OCI-LY3 (cell line): ENCODE measurements at regions not wholly inside any gene's neighbourhood (a gene's known extent, or its start where the extent isn't known, plus 50 kb on each side); places are given as distances from the start of the nearest gene placed in this dataset.

Source experiments
- H2AFZ ChIP-seq: fragments of 200-600, 300-600 bp; shearing (Covaris generic); 2 replicates; pipeline ENCODE4 v1.6.0; 2014; ENCODE audit warnings: antibody characterized with exemption, low read depth, low read length
- H3K27ac ChIP-seq: fragments of 200-600, 300-600 bp; sonication (generic); 2 replicates; pipeline ENCODE4 v1.5.1; 2014; ENCODE audit warnings: mild to moderate bottlenecking, low read length, moderate library complexity, mixed read lengths
- H3K27me3 ChIP-seq: fragments of 200-600, 300-600 bp; sonication (generic); 2 replicates; pipeline ENCODE4 v1.6.1; 2014; ENCODE audit warnings: low read depth, low read length, mixed read lengths
- H3K36me3 ChIP-seq: fragments of 200-600, 300-600 bp; sonication (generic); replicated peaks from 2 replicates; pipeline ENCODE3; 2014; ENCODE audit warnings: low read depth, low read length, mixed read lengths
- H3K4me1 ChIP-seq: fragments of 300-600, 200-600 bp; sonication (generic); 2 replicates; pipeline ENCODE4 v1.6.1; 2014; ENCODE audit warnings: low read length, mixed read lengths
- H3K4me2 ChIP-seq: fragments of 200-600, 300-600 bp; sonication (generic); 2 replicates; pipeline ENCODE4 v1.6.1; 2014; ENCODE audit warnings: low read length, mixed read lengths
- H3K4me3 ChIP-seq: fragments of 300-600, 200-600 bp; sonication (generic); 2 replicates; pipeline ENCODE4 v1.5.1; 2014; ENCODE audit warnings: antibody characterized with exemption, mild to moderate bottlenecking, low read length, moderate library complexity
- H3K79me2 ChIP-seq: fragments of 300-600, 200-600 bp; shearing (Covaris generic); 2 replicates; pipeline ENCODE4 v1.6.1; 2014; ENCODE audit warnings: mild to moderate bottlenecking, low read length, mixed read lengths
- H3K9ac ChIP-seq: fragments of 300-600, 200-600 bp; shearing (Covaris generic); 2 replicates; pipeline ENCODE4 v1.6.0; 2014; ENCODE audit warnings: mild to moderate bottlenecking, low read length, moderate library complexity
- H3K9me3 ChIP-seq: fragments of 200-600, 300-600 bp; shearing (Covaris generic); 2 replicates; pipeline ENCODE4 v1.6.1; 2014; ENCODE audit warnings: low read length, mixed read lengths; ENCODE audit not compliant: insufficient read depth
- H4K20me1 ChIP-seq: fragments of 200-600, 300-600 bp; sonication (generic); 2 replicates; pipeline ENCODE4 v1.6.1; 2016; ENCODE audit warnings: low read length, mixed read lengths; ENCODE audit not compliant: insufficient read depth
- EZH2phosphoT487 ChIP-seq: fragments of 200-600 bp; shearing (Covaris generic); IDR thresholded peaks from 2 replicates; pipeline ENCODE4 v1.6.1; 2018; ENCODE audit warnings: antibody characterized with exemption, mixed run types, low read depth
- TF ChIP-seq, protein P1 (sequence below): fragments of 200-600, 300-600 bp; sonication (generic); IDR thresholded peaks from 2 replicates; pipeline ENCODE4 v1.5.1; 2014; ENCODE audit warnings: antibody characterized with exemption, low read length, low read depth

DNA sequence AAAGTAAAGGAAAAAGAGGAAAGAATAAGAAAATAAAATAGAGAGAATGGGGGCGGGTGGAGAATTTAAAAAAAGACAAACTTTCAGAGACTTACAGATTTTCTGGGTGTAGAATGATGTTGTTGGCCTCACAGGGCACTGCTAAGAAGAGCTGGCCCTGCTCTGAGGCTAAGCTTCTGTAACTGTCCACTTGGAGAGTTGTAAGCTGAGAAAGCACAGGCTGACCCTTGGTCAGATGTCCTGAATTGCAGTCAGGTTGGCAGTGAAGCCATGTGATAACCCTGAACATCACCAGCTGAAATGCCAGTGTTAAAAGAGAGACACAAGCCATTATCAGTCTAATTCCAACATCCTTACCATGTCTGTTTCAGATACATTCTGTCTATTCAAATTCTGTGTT lies 272.1 kb upstream of the SORCS1 start:
- 0 out of 2 replicates have a peak overlapping the region, but pooled peaks have one; percentile 67 for H3K4me2 ChIP-seq
- H3K79me2 ChIP-seq: no peaks in the 10 kb centered on the region; the same call in 1 of the 2 replicates
- H3K27me3 ChIP-seq: no peaks in the 10 kb centered on the region
- TF ChIP-seq EZH2phosphoT487: no peak
- TF ChIP-seq, protein P1, sequence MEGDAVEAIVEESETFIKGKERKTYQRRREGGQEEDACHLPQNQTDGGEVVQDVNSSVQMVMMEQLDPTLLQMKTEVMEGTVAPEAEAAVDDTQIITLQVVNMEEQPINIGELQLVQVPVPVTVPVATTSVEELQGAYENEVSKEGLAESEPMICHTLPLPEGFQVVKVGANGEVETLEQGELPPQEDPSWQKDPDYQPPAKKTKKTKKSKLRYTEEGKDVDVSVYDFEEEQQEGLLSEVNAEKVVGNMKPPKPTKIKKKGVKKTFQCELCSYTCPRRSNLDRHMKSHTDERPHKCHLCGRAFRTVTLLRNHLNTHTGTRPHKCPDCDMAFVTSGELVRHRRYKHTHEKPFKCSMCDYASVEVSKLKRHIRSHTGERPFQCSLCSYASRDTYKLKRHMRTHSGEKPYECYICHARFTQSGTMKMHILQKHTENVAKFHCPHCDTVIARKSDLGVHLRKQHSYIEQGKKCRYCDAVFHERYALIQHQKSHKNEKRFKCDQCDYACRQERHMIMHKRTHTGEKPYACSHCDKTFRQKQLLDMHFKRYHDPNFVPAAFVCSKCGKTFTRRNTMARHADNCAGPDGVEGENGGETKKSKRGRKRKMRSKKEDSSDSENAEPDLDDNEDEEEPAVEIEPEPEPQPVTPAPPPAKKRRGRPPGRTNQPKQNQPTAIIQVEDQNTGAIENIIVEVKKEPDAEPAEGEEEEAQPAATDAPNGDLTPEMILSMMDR: no peak
- H3K9me3 ChIP-seq: no peaks in the 10 kb centered on the region
- no peak overlapping the region for H3K4me3 ChIP-seq
- H4K20me1 ChIP-seq: no peaks in the 10 kb centered on the region
- H3K9ac ChIP-seq: peak overlapping the region; percentile 93
- peaks cover 91% of the 10 kb centered on the region for H3K4me1 ChIP-seq
- peak overlapping the region; percentile 36; the same call in 1 of the 2 replicates for H2AFZ ChIP-seq
- peaks cover 8% of the 10 kb centered on the region for H3K36me3 ChIP-seq
- H3K27ac ChIP-seq: peak overlapping the region; percentile 97

DNA sequence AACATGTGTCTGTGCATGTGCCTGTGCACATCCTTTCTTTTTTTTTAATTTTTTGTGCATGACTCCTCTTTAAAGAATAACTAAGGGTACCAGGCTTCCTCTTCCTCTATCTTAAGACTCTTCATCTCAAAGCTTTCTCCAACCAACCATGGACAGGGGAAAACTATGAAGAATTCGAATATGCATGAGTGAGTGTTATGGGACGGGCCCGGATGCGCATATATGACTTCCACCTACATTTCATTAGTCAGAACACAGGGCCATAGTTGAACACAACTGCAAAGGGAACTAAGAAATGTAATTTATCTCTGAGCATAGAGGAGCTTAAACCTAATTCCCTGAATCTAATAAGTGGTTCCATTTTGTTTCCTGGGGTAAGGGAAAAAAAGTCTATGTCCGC lies 270.3 kb upstream of the SORCS1 start:
- no peak for TF ChIP-seq EZH2phosphoT487
- TF ChIP-seq, protein P1: no peak
- Histone ChIP-seq H3K9ac (peak overlapping the region; percentile 93), H3K9me3 (no peaks in the 10 kb centered on the region), H3K4me1 (peaks cover 93% of the 10 kb centered on the region), H3K27ac (peak overlapping the region; percentile 97), H4K20me1 (no peaks in the 10 kb centered on the region), H3K27me3 (no peaks in the 10 kb centered on the region), H3K4me3 (no peak overlapping the region), H2AFZ (no peak overlapping the region), H3K4me2 (peak overlapping the region; percentile 67), H3K36me3 (no peaks in the 10 kb centered on the region), H3K79me2 (no peaks in the 10 kb centered on the region)

DNA sequence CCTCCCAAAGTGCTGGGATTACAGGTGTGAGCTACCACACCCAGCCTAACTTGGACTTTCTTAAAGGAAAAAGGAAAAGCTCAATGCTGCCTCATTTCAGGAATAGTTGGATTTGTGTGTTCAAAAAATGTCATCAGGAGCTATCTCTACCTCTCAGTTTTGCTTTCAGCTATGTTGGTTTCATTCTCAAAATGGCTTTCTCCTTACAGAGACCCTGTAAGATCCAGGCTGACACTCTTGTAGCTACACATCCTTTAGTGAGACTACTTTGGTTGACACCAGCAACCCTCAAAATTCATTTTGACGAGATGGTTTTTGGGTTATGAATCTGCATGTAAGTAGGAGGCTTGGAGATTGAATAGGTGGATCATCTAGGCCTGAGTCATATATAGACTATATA lies 269.7 kb upstream of the SORCS1 start:
- H3K9ac ChIP-seq: peak overlapping the region; percentile 64
- H4K20me1 ChIP-seq: no peaks in the 10 kb centered on the region
- no peak for TF ChIP-seq EZH2phosphoT487
- TF ChIP-seq, protein P1: no peak
- no peaks in the 10 kb centered on the region for H3K9me3 ChIP-seq
- no peaks in the 10 kb centered on the region for H3K27me3 ChIP-seq
- no peaks in the 10 kb centered on the region for H3K79me2 ChIP-seq
- peak overlapping the region; percentile 41 for H3K4me2 ChIP-seq
- H3K36me3 ChIP-seq: no peaks in the 10 kb centered on the region
- H3K4me3 ChIP-seq: no peak overlapping the region
- peaks cover 94% of the 10 kb centered on the region for H3K4me1 ChIP-seq
- no peak overlapping the region for H2AFZ ChIP-seq
- peak overlapping the region; percentile 97 for H3K27ac ChIP-seq

- H2AFZ ChIP-seq: no peak overlapping the region
- peak overlapping the region; percentile 97 for H3K27ac ChIP-seq
- H3K79me2 ChIP-seq: no peaks in the 10 kb centered on the region
- H3K9me3 ChIP-seq: no peaks in the 10 kb centered on the region
- no peak for TF ChIP-seq EZH2phosphoT487
- TF ChIP-seq, protein P1: no peak
- H3K27me3 ChIP-seq: no peaks in the 10 kb centered on the region
- no peaks in the 10 kb centered on the region for H3K36me3 ChIP-seq
- no peaks in the 10 kb centered on the region for H4K20me1 ChIP-seq
- no peak overlapping the region for H3K4me3 ChIP-seq
- H3K4me2 ChIP-seq: peak overlapping the region; percentile 41
- H3K4me1 ChIP-seq: peaks cover 97% of the 10 kb centered on the region
- peak overlapping the region; percentile 64 for H3K9ac ChIP-seq
Observed at GRCh38 chr10:107433605-107434004, 269.1 kb upstream of the SORCS1 start.
